DOHH2 (cell line): ENCODE measurements at regions not wholly inside any gene's neighbourhood (a gene's known extent, or its start where the extent isn't known, plus 50 kb on each side); places are given as distances from the start of the nearest gene placed in this dataset.
"Not testable (repeated sequence)": the region's sequence is repeated elsewhere in the genome, so short reads cannot be mapped to it uniquely, and the experiment has no call there.

Experiments
- H3F3A ChIP-seq: fragments of 200-600 bp; sonication (generic), shearing (Covaris generic); 2 replicates; pipeline ENCODE4 v1.6.0; 2016; ENCODE audit warnings: antibody characterized with exemption, mild to moderate bottlenecking; ENCODE audit not compliant: control insufficient read depth, insufficient read depth
- H3K27ac ChIP-seq: fragments of 200-600 bp; sonication (generic); 2 replicates; pipeline ENCODE4 v1.5.1; 2014; ENCODE audit warnings: low read depth, mild to moderate bottlenecking, low read length, moderate library complexity
- H3K27me3 ChIP-seq: fragments of 200-600 bp; sonication (generic); 2 replicates; pipeline ENCODE4 v1.6.1; 2014; ENCODE audit warnings: mild to moderate bottlenecking, low read length, mixed read lengths; ENCODE audit not compliant: control insufficient read depth
- H3K36me3 ChIP-seq: fragments of 200-600 bp; sonication (generic); 2 replicates; pipeline ENCODE4 v1.6.1; 2014; ENCODE audit warnings: mild to moderate bottlenecking, low read length, moderate library complexity, mixed read lengths; ENCODE audit not compliant: control insufficient read depth
- H3K4me1 ChIP-seq: fragments of 200-600 bp; sonication (generic); 2 replicates; pipeline ENCODE4 v1.6.1; 2014; ENCODE audit warnings: mild to moderate bottlenecking, low read length, mixed read lengths; ENCODE audit not compliant: control insufficient read depth
- H3K4me2 ChIP-seq: fragments of 200-600 bp; sonication (generic); 2 replicates; pipeline ENCODE4 v1.6.0; 2014; ENCODE audit warnings: mild to moderate bottlenecking, low read length, moderate library complexity
- H3K4me3 ChIP-seq: fragments of 200-600 bp; sonication (generic); 2 replicates; pipeline ENCODE4 v1.5.1; 2014; ENCODE audit warnings: mild to moderate bottlenecking, low read length, mixed read lengths
- H3K79me2 ChIP-seq: fragments of 200-600 bp; sonication (generic); 2 replicates; pipeline ENCODE4 v1.6.1; 2014; ENCODE audit warnings: mild to moderate bottlenecking, low read length, mixed read lengths; ENCODE audit not compliant: control insufficient read depth
- H3K9me2 ChIP-seq: fragments of 200-600 bp; sonication (generic); replicated peaks from 2 replicates; pipeline ENCODE4 v1.6.1; 2014; ENCODE audit warnings: mild to moderate bottlenecking, low read length, mixed read lengths; ENCODE audit not compliant: control insufficient read depth
- H3K9me3 ChIP-seq: fragments of 200-600 bp; sonication (generic); 2 replicates; pipeline ENCODE4 v1.6.1; 2014; ENCODE audit warnings: antibody characterized with exemption, low read length, mixed read lengths; ENCODE audit not compliant: control insufficient read depth, insufficient read depth
- H4K20me1 ChIP-seq: fragments of 200-600 bp; sonication (generic); 2 replicates; pipeline ENCODE4 v1.6.0; 2014; ENCODE audit warnings: low read depth, mild to moderate bottlenecking, antibody characterized with exemption, low read length, moderate library complexity; ENCODE audit not compliant: control insufficient read depth, insufficient read depth
- CTCF ChIP-seq: fragments of 200-600 bp; sonication (generic); IDR thresholded peaks from one replicate; pipeline ENCODE4 v1.5.1; 2014; ENCODE audit warnings: antibody characterized with exemption, mild to moderate bottlenecking, low read depth, low read length; ENCODE audit not compliant: poor library complexity, severe bottlenecking
- EZH2phosphoT487 ChIP-seq: fragments of 200-600 bp; sonication (generic); IDR thresholded peaks from 2 replicates; pipeline ENCODE4 v1.6.1; 2017; ENCODE audit warnings: borderline replicate concordance, mild to moderate bottlenecking, antibody characterized with exemption, low read length, moderate library complexity, mixed read lengths

GRCh38 chr5:9765419-9766140 is 135.4 kb upstream of the TAS2R1 start:
- Histone ChIP-seq H3K4me2 (no peak overlapping the region), H3K27ac (no peak overlapping the region)

GRCh38 chr5:9761706-9762105 is 131.6 kb upstream of the TAS2R1 start:
- H3K27ac ChIP-seq: no peak overlapping the region
- no peaks in the 10 kb centered on the region for H4K20me1 ChIP-seq
- H3K4me2 ChIP-seq: no peak overlapping the region
- H3K27me3 ChIP-seq: no peaks in the 10 kb centered on the region
- no peaks in the 10 kb centered on the region for H3K79me2 ChIP-seq
- no peaks in the 10 kb centered on the region for H3F3A ChIP-seq
- no peaks in the 10 kb centered on the region for H3K9me3 ChIP-seq
- no peaks in the 10 kb centered on the region for H3K36me3 ChIP-seq
- H3K4me1 ChIP-seq: no peaks in the 10 kb centered on the region
- TF ChIP-seq EZH2phosphoT487 (no peak), CTCF (no peak)
- H3K9me2 ChIP-seq: no peaks in the 10 kb centered on the region
- no peak overlapping the region for H3K4me3 ChIP-seq

More at GRCh38 chr5:9765419-9766140, 135.4 kb upstream of the TAS2R1 start:
- Histone ChIP-seq H4K20me1 (no peaks in the 10 kb centered on the region), H3K4me3 (no peak overlapping the region), H3K4me1 (no peaks in the 10 kb centered on the region), H3K9me2 (no peaks in the 10 kb centered on the region), H3K79me2 (no peaks in the 10 kb centered on the region), H3F3A (no peaks in the 10 kb centered on the region), H3K36me3 (no peaks in the 10 kb centered on the region), H3K27me3 (no peaks in the 10 kb centered on the region), H3K9me3 (no peaks in the 10 kb centered on the region)
- TF ChIP-seq EZH2phosphoT487: no peak
- TF ChIP-seq CTCF: no peak

GRCh38 chr5:9752670-9753069 is 122.5 kb upstream of the TAS2R1 start:
- not testable (repeated sequence) for H3K36me3 ChIP-seq, H3K4me1 ChIP-seq, H3K27me3 ChIP-seq, H3K9me2 ChIP-seq, H3K27ac ChIP-seq, H3K79me2 ChIP-seq, H3F3A ChIP-seq, H3K9me3 ChIP-seq, H4K20me1 ChIP-seq, H3K4me2 ChIP-seq, H3K4me3 ChIP-seq

- Histone ChIP-seq H3K9me2 (no peaks in the 10 kb centered on the region), H4K20me1 (no peaks in the 10 kb centered on the region), H3K4me3 (no peak overlapping the region), H3K27me3 (no peaks in the 10 kb centered on the region), H3K36me3 (no peaks in the 10 kb centered on the region), H3K27ac (no peak overlapping the region), H3K4me2 (no peak overlapping the region), H3K4me1 (no peaks in the 10 kb centered on the region), H3K79me2 (no peaks in the 10 kb centered on the region), H3K9me3 (no peaks in the 10 kb centered on the region), H3F3A (no peaks in the 10 kb centered on the region)
- TF ChIP-seq EZH2phosphoT487 (no peak), CTCF (no peak)
Observed at GRCh38 chr5:9743507-9743906, 113.4 kb upstream of the TAS2R1 start.
